ENCODE measurements at regions not wholly inside any gene's neighbourhood (a gene's known extent, or its start where the extent isn't known, plus 50 kb on each side); places are given as distances from the start of the nearest gene placed in this dataset.

DNA sequence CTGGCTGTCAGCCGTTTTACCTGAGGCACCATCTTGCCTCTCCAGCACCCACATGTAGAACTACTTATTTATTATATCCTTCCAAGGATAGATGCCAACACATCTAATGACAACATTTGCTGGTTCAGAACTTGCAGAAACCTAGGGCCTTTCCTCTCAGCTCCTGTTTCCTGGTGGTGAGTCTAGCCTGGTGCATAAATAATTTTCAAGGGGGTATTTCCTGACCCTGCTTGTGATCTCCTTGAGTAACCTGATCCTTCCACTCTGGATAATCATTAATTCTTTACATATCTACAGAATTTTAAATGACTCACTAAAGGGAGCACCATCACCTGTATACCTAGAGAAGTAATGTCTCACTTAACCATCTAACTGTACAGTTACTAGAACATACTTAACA is 153.4 kb downstream of the PPARGC1A start:
- DNase-seq (ENCODE audit: low spot score) = no peak
- TF ChIP-seq RXRA (IDR thresholded peaks at IDR 0.05) (no peak), SP1 (IDR thresholded peaks at IDR 0.05) (no peak), RAD21 (IDR thresholded peaks at IDR 0.05) (no peak), NR2F2 (IDR thresholded peaks at IDR 0.05) (no peak), EGR1 (IDR thresholded peaks at IDR 0.05; ENCODE audit: low read depth in 2 of 2) (no peak), GABPA (IDR thresholded peaks at IDR 0.05 in 1 of 2, conservative IDR thresholded peaks at IDR 0.05 in 1 of 2) (no peak), FOXA2 (IDR thresholded peaks at IDR 0.05) (no peak), HNF4A (conservative IDR thresholded peaks at IDR 0.05) (no peak)
- TF ChIP-seq, protein P1, sequence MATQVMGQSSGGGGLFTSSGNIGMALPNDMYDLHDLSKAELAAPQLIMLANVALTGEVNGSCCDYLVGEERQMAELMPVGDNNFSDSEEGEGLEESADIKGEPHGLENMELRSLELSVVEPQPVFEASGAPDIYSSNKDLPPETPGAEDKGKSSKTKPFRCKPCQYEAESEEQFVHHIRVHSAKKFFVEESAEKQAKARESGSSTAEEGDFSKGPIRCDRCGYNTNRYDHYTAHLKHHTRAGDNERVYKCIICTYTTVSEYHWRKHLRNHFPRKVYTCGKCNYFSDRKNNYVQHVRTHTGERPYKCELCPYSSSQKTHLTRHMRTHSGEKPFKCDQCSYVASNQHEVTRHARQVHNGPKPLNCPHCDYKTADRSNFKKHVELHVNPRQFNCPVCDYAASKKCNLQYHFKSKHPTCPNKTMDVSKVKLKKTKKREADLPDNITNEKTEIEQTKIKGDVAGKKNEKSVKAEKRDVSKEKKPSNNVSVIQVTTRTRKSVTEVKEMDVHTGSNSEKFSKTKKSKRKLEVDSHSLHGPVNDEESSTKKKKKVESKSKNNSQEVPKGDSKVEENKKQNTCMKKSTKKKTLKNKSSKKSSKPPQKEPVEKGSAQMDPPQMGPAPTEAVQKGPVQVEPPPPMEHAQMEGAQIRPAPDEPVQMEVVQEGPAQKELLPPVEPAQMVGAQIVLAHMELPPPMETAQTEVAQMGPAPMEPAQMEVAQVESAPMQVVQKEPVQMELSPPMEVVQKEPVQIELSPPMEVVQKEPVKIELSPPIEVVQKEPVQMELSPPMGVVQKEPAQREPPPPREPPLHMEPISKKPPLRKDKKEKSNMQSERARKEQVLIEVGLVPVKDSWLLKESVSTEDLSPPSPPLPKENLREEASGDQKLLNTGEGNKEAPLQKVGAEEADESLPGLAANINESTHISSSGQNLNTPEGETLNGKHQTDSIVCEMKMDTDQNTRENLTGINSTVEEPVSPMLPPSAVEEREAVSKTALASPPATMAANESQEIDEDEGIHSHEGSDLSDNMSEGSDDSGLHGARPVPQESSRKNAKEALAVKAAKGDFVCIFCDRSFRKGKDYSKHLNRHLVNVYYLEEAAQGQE (IDR thresholded peaks at IDR 0.05) = no peak
- TF ChIP-seq, protein P2, sequence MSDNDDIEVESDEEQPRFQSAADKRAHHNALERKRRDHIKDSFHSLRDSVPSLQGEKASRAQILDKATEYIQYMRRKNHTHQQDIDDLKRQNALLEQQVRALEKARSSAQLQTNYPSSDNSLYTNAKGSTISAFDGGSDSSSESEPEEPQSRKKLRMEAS (IDR thresholded peaks at IDR 0.05) = no peak
- Histone ChIP-seq H3K9ac (ENCODE audit: low read depth in 1 of 2, low read length in 2 of 2) (no peak overlapping the region), H3K4me3 (ENCODE audit: low read depth in 1 of 3, low read length in 3 of 3) (no peak overlapping the region), H3K4me1 (ENCODE audit: control insufficient read depth in 4 of 4, insufficient read depth in 4 of 4, low read length in 3 of 4) (no peaks in the 10 kb centered on the region), H3K9me3 (ENCODE audit: control insufficient read depth in 4 of 4, low read length in 3 of 4) (no peaks in the 10 kb centered on the region), H3K36me3 (ENCODE audit: control insufficient read depth in 4 of 4, insufficient read depth in 3 of 4, low read depth in 1 of 4, low read length in 3 of 4) (no peaks in the 10 kb centered on the region), H3K27ac (ENCODE audit: low read depth in 1 of 2, low read length in 2 of 2) (no peak overlapping the region), H3K27me3 (ENCODE audit: control insufficient read depth in 4 of 4, insufficient read depth in 4 of 4, low read length in 3 of 4) (no peaks in the 10 kb centered on the region)
- WGBS = 79% methylated on average over 1 of the region's 1 CpG

DNA sequence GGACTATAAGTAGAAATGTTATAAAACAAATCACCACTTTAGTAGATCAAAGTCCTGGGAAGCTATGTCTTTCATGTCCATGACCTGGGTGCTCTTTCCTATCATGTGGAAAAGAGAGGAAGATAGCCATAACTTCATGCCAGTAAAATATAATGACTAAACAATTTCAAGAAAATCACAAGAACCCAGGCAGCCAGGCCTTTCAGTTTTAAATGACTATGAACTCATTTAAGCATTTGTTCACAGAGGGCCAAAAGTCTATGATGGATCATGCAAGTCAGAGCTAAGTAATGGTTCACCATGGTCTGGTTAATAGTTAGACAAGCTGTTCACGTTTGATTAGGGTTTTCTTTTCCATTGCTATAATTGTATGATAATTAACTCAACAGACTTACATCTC is 155.8 kb downstream of the PPARGC1A start:
- H3K9me3 ChIP-seq (ENCODE audit: control insufficient read depth in 4 of 4, low read length in 3 of 4) = no peaks in the 10 kb centered on the region
- TF ChIP-seq RXRA (IDR thresholded peaks at IDR 0.05) = no peak
- TF ChIP-seq NR2F2 (IDR thresholded peaks at IDR 0.05) = no peak
- no peak for TF ChIP-seq TAF1 (conservative IDR thresholded peaks at IDR 0.05)
- no peak for TF ChIP-seq EGR1 (IDR thresholded peaks at IDR 0.05; ENCODE audit: low read depth in 2 of 2)
- no peak for TF ChIP-seq YY1 (IDR thresholded peaks at IDR 0.05)
- TF ChIP-seq, protein P3, sequence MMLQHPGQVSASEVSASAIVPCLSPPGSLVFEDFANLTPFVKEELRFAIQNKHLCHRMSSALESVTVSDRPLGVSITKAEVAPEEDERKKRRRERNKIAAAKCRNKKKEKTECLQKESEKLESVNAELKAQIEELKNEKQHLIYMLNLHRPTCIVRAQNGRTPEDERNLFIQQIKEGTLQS (IDR thresholded peaks at IDR 0.05) = no peak
- TF ChIP-seq, protein P2 (IDR thresholded peaks at IDR 0.05) = no peak
- TF ChIP-seq FOXA1 (IDR thresholded peaks at IDR 0.05) = no peak
- no peak for TF ChIP-seq GABPA (IDR thresholded peaks at IDR 0.05 in 1 of 2, conservative IDR thresholded peaks at IDR 0.05 in 1 of 2)
- no peak for TF ChIP-seq RAD21 (IDR thresholded peaks at IDR 0.05)
- no peak for TF ChIP-seq JUND (IDR thresholded peaks at IDR 0.05)
- TF ChIP-seq, protein P4, sequence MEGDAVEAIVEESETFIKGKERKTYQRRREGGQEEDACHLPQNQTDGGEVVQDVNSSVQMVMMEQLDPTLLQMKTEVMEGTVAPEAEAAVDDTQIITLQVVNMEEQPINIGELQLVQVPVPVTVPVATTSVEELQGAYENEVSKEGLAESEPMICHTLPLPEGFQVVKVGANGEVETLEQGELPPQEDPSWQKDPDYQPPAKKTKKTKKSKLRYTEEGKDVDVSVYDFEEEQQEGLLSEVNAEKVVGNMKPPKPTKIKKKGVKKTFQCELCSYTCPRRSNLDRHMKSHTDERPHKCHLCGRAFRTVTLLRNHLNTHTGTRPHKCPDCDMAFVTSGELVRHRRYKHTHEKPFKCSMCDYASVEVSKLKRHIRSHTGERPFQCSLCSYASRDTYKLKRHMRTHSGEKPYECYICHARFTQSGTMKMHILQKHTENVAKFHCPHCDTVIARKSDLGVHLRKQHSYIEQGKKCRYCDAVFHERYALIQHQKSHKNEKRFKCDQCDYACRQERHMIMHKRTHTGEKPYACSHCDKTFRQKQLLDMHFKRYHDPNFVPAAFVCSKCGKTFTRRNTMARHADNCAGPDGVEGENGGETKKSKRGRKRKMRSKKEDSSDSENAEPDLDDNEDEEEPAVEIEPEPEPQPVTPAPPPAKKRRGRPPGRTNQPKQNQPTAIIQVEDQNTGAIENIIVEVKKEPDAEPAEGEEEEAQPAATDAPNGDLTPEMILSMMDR (IDR thresholded peaks at IDR 0.05; ENCODE audit: low read depth, low read length, missing input control) = no peak
- no peak for TF ChIP-seq HNF4G (IDR thresholded peaks at IDR 0.05)
- TF ChIP-seq, protein P5, sequence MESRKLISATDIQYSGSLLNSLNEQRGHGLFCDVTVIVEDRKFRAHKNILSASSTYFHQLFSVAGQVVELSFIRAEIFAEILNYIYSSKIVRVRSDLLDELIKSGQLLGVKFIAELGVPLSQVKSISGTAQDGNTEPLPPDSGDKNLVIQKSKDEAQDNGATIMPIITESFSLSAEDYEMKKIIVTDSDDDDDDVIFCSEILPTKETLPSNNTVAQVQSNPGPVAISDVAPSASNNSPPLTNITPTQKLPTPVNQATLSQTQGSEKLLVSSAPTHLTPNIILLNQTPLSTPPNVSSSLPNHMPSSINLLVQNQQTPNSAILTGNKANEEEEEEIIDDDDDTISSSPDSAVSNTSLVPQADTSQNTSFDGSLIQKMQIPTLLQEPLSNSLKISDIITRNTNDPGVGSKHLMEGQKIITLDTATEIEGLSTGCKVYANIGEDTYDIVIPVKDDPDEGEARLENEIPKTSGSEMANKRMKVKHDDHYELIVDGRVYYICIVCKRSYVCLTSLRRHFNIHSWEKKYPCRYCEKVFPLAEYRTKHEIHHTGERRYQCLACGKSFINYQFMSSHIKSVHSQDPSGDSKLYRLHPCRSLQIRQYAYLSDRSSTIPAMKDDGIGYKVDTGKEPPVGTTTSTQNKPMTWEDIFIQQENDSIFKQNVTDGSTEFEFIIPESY (IDR thresholded peaks at IDR 0.05) = no peak
- TF ChIP-seq FOXA2 (IDR thresholded peaks at IDR 0.05) = no peak
- TF ChIP-seq, protein P1 (IDR thresholded peaks at IDR 0.05) = no peak
- TF ChIP-seq SP1 (IDR thresholded peaks at IDR 0.05) = no peak
- no peak for TF ChIP-seq HNF4A (conservative IDR thresholded peaks at IDR 0.05)
- H3K27me3 ChIP-seq (ENCODE audit: control insufficient read depth in 4 of 4, insufficient read depth in 4 of 4, low read length in 3 of 4) = no peaks in the 10 kb centered on the region
- H3K27ac ChIP-seq (ENCODE audit: low read depth in 1 of 2, low read length in 2 of 2) = no peak overlapping the region
- no peaks in the 10 kb centered on the region for H3K36me3 ChIP-seq (ENCODE audit: control insufficient read depth in 4 of 4, insufficient read depth in 3 of 4, low read depth in 1 of 4, low read length in 3 of 4)
- H3K4me3 ChIP-seq (ENCODE audit: low read depth in 1 of 3, low read length in 3 of 3) = no peak overlapping the region
- WGBS = 16% methylated on average over 1 of the region's 1 CpG
- no peak overlapping the region for H3K9ac ChIP-seq (ENCODE audit: low read depth in 1 of 2, low read length in 2 of 2)
- DNase-seq (ENCODE audit: low spot score) = no peak
- no peaks in the 10 kb centered on the region for H3K4me1 ChIP-seq (ENCODE audit: control insufficient read depth in 4 of 4, insufficient read depth in 4 of 4, low read length in 3 of 4)
